Adrenal gland (tissue), 9 donors: ENCODE measurements at regions not wholly inside any gene's neighbourhood (a gene's known extent, or its start where the extent isn't known, plus 50 kb on each side); places are given as distances from the start of the nearest gene placed in this dataset.
"Not testable (repeated sequence)": the region's sequence is repeated elsewhere in the genome, so short reads cannot be mapped to it uniquely, and the experiment has no call there.

Source experiments
- DNase-seq, 7 donors: peaks; one replicate each; pipeline ENCODE4 v3.0.0-alpha.2; 2019 to 2020
- H3K27ac ChIP-seq, 5 donors: fragments of 200-600 bp; sonication (generic) in 4 of 5; 1 replicate in 3 of 5; 2 replicates in 2 of 5; pipeline versions ENCODE4 v1.5.1 to v1.8.0; 2016 to 2020; ENCODE audit warnings: mild to moderate bottlenecking in 1 of 5
- H3K27me3 ChIP-seq: fragments of 200-600 bp; 2 replicates; pipeline ENCODE4 v1.8.0; 2021
- H3K36me3 ChIP-seq, 2 donors: fragments of 200-600 bp; replicated peaks in 1 of 2; 1 replicate in 1 of 2; 2 replicates in 1 of 2; pipeline versions ENCODE4 v1.5.1 to v1.8.0; 2018 to 2022
- H3K4me1 ChIP-seq, 2 donors: fragments of 200-600 bp; replicated peaks in 1 of 2; 1 replicate in 1 of 2; 2 replicates in 1 of 2; pipeline versions ENCODE4 v1.5.1 to v1.8.0; 2018 to 2021
- H3K4me3 ChIP-seq, 4 donors: fragments of 200-600 bp; sonication (generic) in 3 of 4; one replicate each; pipeline ENCODE4 v1.5.1; 2016 to 2018
- H3K9me3 ChIP-seq, 3 donors: fragments of 200-600 bp; sonication (generic) in 1 of 3; replicated peaks in 1 of 3; 1 replicate in 2 of 3; 2 replicates in 1 of 3; pipeline versions ENCODE4 v1.5.1 to v1.8.0; 2016 to 2021
- POLR2A ChIP-seq, 2 donors: fragments of 450-650 bp; IDR thresholded peaks; one replicate each; pipeline ENCODE4 v1.6.1; 2017; ENCODE audit warnings: antibody characterized with exemption in 2 of 2, mild to moderate bottlenecking in 2 of 2, moderate library complexity in 1 of 2
- WGBS, 4 donors: extraction: QIAGEN DNeasy Blood & Tissue Kit in 2 of 4; methylation state at CpG; one replicate each; pipeline versions ENCODE4 v1.1.5 to v1.1.7; 2013 to 2017; 5-methylcytosine and 5-hydroxymethylcytosine counted together
- intact Hi-C, 2 donors: fragments of 100-400 bp; cut with DNase I; formaldehyde crosslinking; loops; one replicate each; pipeline versions ENCODE4 v1.14.1 to v1.15.0; 2022 to 2023
- TF ChIP-seq, protein P1 (sequence below), 6 experiments: fragments of 450-650 bp in 4 of 6; fragments of 200-600 bp in 2 of 6; sonication (generic) in 1 of 6; IDR thresholded peaks; 1 replicate in 5 of 6; 2 replicates in 1 of 6; pipeline versions ENCODE4 v1.5.1 to v1.8.0; 2016 to 2021; ENCODE audit warnings: antibody characterized with exemption in 6 of 6, mild to moderate bottlenecking in 2 of 6, moderate library complexity in 1 of 6
- donor health status: healthy with polysubstance abuse.
- donor health status: Bipolar disorder and iron deficiency.
- donor health status: DM: yes; HTN: yes; CAD: no.
- donor health status: DM: no; HTN: no; CAD: no.
- donor health status: DM: no; HTN: no; CAD: no.

DNA sequence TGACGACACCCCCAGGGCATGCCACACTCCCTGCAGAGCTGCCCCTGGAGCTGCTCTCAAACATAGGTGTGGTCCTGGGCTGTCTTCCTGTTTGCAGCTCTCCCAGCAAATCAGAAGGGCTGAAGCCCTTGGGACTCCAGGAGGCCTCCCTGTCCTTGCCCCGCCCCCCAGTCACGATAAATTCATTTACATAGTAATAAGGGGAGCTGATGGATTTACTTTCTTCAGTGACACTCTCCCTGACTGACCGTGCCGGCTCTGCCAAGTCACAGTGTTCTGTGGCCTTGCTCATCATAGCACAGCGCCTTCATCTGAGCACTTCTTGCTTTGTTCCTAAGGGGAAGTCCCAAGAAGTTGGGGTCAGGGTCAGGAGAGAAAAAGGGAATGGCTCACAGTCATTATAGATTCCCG lies 121.4 kb downstream of the ENC1 start:
- no peak overlapping the region for H3K27ac ChIP-seq
- no peaks in the 10 kb centered on the region for H3K36me3 ChIP-seq
- H3K4me3 ChIP-seq = no peak overlapping the region
- TF ChIP-seq POLR2A (IDR thresholded peaks at IDR 0.05) = no peak
- TF ChIP-seq, protein P1, sequence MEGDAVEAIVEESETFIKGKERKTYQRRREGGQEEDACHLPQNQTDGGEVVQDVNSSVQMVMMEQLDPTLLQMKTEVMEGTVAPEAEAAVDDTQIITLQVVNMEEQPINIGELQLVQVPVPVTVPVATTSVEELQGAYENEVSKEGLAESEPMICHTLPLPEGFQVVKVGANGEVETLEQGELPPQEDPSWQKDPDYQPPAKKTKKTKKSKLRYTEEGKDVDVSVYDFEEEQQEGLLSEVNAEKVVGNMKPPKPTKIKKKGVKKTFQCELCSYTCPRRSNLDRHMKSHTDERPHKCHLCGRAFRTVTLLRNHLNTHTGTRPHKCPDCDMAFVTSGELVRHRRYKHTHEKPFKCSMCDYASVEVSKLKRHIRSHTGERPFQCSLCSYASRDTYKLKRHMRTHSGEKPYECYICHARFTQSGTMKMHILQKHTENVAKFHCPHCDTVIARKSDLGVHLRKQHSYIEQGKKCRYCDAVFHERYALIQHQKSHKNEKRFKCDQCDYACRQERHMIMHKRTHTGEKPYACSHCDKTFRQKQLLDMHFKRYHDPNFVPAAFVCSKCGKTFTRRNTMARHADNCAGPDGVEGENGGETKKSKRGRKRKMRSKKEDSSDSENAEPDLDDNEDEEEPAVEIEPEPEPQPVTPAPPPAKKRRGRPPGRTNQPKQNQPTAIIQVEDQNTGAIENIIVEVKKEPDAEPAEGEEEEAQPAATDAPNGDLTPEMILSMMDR (IDR thresholded peaks at IDR 0.05) = no peak
- no peaks in the 10 kb centered on the region for H3K27me3 ChIP-seq
- H3K4me1 ChIP-seq = no peaks in the 10 kb centered on the region
- WGBS, 4 donors = 53 to 65% (median 55%) methylated on average over 4 to 7 of the region's 7 CpGs
- intact Hi-C loops = no loop called here
- peak in 1 of 7 donors; percentile 4 for DNase-seq
- no peaks in the 10 kb centered on the region for H3K9me3 ChIP-seq

DNA sequence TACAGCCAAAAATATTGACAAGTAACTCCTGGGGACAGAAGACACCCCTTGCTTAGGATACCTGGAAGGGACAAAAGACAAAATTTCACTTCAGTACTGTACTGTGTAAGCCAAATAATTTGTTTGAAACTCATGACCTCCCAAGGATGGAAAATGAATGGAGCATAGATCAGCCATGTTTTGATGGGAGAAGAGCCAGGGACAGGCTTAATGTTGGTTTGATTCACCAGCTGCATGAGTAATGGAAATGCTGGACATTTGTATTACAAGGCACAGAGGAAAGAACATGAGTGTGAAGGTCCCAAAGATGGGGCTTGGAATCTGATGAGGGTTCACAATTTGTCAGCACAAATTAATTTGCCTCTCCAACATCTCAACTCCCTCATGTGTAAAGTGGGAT lies 122.8 kb downstream of the ENC1 start:
- H3K36me3 ChIP-seq = no peaks in the 10 kb centered on the region
- H3K27me3 ChIP-seq = no peaks in the 10 kb centered on the region
- no peaks in the 10 kb centered on the region for H3K4me1 ChIP-seq
- no peaks in the 10 kb centered on the region for H3K9me3 ChIP-seq
- peak in 3 of 7 donors; percentile 4 to 27 (median 17) for DNase-seq
- TF ChIP-seq, protein P1 (IDR thresholded peaks at IDR 0.05) = no peak
- TF ChIP-seq POLR2A (IDR thresholded peaks at IDR 0.05) = no peak
- H3K4me3 ChIP-seq = no peak overlapping the region
- intact Hi-C loops = no loop called here
- H3K27ac ChIP-seq = no peak overlapping the region

DNA sequence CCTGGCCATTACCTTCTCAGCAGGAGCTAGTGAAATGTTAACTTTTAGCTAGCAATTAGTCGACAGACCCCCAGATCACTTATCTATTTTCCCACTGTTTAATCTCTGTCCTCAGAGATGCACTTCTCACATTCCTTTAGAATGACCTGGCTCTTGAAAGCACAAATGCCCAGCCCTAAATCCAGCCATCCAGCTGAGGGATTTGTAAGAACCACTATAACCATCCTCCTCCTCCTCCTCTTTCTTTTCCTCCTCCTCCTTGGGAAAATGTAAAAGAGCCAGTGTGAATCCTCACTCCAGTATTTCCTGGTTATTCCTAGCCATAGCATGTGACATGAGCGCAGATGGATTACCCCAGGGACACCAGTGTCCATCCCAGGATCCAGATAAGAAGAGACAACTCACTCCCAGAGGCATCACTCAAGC lies 124.3 kb downstream of the ENC1 start:
- Histone ChIP-seq H3K4me3 (no peak overlapping the region), H3K27me3 (no peaks in the 10 kb centered on the region), H3K36me3 (no peaks in the 10 kb centered on the region), H3K4me1 (no peaks in the 10 kb centered on the region), H3K27ac (no peak overlapping the region), H3K9me3 (no peaks in the 10 kb centered on the region)
- DNase-seq = no peak
- intact Hi-C loops = no loop called here
- WGBS, 4 donors = 88 to 94% (median 90%) methylated on average over 2 of the region's 2 CpGs
- TF ChIP-seq, protein P1 (IDR thresholded peaks at IDR 0.05) = no peak
- no peak for TF ChIP-seq POLR2A (IDR thresholded peaks at IDR 0.05)

DNA sequence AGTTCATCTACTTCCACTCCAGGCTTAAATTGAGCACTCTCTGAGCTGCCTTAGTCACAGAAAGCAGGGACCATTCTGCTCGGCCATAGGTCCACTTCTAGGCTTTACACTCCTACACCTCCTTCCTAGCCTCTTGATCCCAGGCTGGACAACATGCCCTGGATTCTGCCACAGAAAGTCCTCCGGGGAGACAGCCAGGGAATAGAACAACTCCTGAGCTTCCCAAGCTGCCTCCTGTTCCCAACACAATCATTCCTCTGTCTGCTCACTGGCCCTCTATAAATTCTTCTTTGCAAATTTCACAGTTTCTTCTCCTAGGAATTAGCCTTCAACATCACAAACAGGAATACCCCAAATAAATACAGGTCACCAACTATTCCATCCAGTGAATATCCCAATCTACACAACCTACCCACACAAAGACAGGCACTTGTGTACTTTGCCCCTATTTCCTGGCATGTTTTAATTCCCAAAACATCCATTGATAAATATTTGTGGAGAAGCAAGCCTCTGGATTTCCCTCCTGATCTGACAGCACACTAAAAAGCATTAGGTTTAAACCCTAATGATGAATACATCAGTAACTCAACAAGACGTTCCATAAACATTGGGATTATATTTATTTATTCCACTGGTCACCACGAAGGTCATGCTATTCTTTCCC lies 125.5 kb downstream of the ENC1 start:
- no peaks in the 10 kb centered on the region for H3K9me3 ChIP-seq
- intact Hi-C loops = no loop called here
- no peaks in the 10 kb centered on the region for H3K36me3 ChIP-seq
- H3K4me1 ChIP-seq = no peaks in the 10 kb centered on the region
- no peaks in the 10 kb centered on the region for H3K27me3 ChIP-seq
- 63 to 91% (median 74%) methylated on average over 4 of the region's 4 CpGs for WGBS, 4 donors
- no peak overlapping the region for H3K4me3 ChIP-seq
- no peak for DNase-seq
- no peak for TF ChIP-seq POLR2A (IDR thresholded peaks at IDR 0.05)
- TF ChIP-seq, protein P1 (IDR thresholded peaks at IDR 0.05) = no peak
- H3K27ac ChIP-seq = no peak overlapping the region

DNA sequence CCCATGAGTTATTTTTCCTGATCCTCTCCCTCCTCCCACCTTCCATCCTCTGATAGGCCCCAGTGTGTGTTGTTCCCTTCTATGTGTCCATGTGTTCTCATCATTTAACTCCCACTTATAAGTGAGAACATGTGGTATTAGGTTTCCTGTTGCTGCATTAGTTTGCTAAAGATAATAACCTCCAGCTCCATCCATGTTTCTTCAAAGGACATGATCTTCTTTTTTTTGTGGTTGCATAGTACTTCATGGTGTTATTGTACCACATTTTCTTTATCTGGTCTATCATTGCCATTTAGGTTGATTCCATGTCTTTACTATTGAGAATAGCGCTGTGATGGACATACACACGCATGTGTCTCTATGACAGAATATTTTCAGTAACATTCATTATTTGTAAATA lies 128.8 kb downstream of the ENC1 start:
- H3K9me3 ChIP-seq, H3K36me3 ChIP-seq, DNase-seq, H3K27me3 ChIP-seq, H3K27ac ChIP-seq, H3K4me3 ChIP-seq, H3K4me1 ChIP-seq, intact Hi-C loops: not testable (repeated sequence)
- WGBS, 4 donors = 75 to 98% (median 97%) methylated on average over 2 of the region's 2 CpGs
